ENCODE measurements at regions not wholly inside any gene's neighbourhood (a gene's known extent, or its start where the extent isn't known, plus 50 kb on each side); places are given as distances from the start of the nearest gene placed in this dataset.

GRCh38 chr2:175853616-175853890, 148.5 kb downstream of the LNPK start:
- TF ChIP-seq CTCF (IDR thresholded peaks at IDR 0.05), result no peak
- no peak for TF ChIP-seq POLR2AphosphoS5 (IDR thresholded peaks at IDR 0.05)
- no peak for TF ChIP-seq POLR2A (IDR thresholded peaks at IDR 0.05)
